ENCODE measurements at regions not wholly inside any gene's neighbourhood (a gene's known extent, or its start where the extent isn't known, plus 50 kb on each side); places are given as distances from the start of the nearest gene placed in this dataset.
"Not testable (repeated sequence)": the region's sequence is repeated elsewhere in the genome, so short reads cannot be mapped to it uniquely, and the experiment has no call there.

DNA sequence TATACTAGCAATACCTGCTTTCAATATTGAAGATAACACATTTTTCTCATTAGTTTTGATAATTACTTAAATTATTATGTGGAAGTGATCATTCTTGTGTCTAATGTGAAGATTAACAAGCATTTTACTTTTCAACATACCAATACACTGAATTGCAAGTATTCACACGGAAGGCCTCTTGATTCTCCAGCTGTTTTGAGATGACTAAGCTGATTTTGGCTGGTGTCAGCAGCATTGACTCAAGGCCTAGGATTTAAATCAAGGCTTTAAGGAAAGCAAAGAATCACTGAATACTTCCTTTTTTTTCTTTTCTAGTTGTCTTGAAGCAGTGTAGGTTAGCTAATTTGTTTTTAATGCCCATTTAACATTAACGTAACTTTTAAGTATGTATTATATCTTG is 373.7 kb downstream of the SRGAP2C start:
- DNase-seq (no peak), ATAC-seq (peak; percentile 58)
- no peaks in the 10 kb centered on the region for H3K27me3 ChIP-seq
- intact Hi-C loops (cut with DNase I) = no loop called here
- H3K9me3 ChIP-seq = no peaks in the 10 kb centered on the region
- peak overlapping the region in 1 of 2 donors; percentile 18 for H3K27ac ChIP-seq
- H3K36me3 ChIP-seq = no peaks in the 10 kb centered on the region
- no peaks in the 10 kb centered on the region for H3K4me1 ChIP-seq
- H3K4me3 ChIP-seq = no peak overlapping the region
- TF ChIP-seq, protein P1, sequence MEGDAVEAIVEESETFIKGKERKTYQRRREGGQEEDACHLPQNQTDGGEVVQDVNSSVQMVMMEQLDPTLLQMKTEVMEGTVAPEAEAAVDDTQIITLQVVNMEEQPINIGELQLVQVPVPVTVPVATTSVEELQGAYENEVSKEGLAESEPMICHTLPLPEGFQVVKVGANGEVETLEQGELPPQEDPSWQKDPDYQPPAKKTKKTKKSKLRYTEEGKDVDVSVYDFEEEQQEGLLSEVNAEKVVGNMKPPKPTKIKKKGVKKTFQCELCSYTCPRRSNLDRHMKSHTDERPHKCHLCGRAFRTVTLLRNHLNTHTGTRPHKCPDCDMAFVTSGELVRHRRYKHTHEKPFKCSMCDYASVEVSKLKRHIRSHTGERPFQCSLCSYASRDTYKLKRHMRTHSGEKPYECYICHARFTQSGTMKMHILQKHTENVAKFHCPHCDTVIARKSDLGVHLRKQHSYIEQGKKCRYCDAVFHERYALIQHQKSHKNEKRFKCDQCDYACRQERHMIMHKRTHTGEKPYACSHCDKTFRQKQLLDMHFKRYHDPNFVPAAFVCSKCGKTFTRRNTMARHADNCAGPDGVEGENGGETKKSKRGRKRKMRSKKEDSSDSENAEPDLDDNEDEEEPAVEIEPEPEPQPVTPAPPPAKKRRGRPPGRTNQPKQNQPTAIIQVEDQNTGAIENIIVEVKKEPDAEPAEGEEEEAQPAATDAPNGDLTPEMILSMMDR (IDR thresholded peaks at IDR 0.05) = no peak

DNA sequence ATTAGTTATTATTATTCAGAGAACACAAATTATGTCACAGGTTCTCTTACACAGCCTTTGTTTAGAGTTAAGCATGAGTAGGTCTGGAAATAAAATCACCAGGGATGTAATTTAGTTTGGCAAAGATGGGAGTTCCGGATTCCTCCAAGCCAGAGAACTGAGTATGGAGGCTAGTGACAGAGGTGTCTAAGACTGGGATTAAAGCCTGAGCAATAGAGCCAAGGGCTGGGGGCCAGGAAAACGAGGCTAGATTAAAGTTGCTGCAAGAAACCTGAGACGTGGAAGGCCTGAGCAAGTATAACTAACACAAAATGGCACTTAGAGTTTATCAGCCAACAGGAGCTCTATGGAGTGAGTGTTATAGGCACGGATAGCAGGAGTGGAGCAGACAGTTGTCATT is 381.6 kb downstream of the SRGAP2C start:
- TF ChIP-seq, protein P1 (IDR thresholded peaks at IDR 0.05) = no peak
- no peaks in the 10 kb centered on the region for H3K9me3 ChIP-seq
- no peaks in the 10 kb centered on the region for H3K27me3 ChIP-seq
- no peak overlapping the region for H3K27ac ChIP-seq
- no peak overlapping the region for H3K4me3 ChIP-seq
- H3K4me1 ChIP-seq = no peaks in the 10 kb centered on the region
- ATAC-seq (no peak), DNase-seq (no peak)
- no peaks in the 10 kb centered on the region for H3K36me3 ChIP-seq
- intact Hi-C loops (cut with DNase I) = no loop called here

DNA sequence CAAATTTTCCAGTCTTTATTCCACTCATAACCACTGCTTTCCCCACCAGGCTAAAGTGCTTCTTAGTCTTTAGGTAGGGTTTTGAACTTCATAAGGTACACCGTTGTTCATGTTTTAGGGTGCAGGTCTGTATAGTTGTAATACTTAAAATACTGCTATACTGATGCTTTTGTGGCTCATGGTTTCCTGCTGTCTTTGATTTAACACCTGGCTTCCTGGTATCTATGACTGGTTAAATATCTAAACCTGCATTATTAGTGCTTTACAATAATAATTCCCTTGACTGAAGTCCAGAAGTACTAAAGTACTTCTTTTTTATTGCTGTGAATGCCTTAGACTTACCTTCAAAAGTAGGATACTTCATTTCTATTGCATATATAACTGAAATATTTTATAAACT is 384.7 kb downstream of the SRGAP2C start:
- Histone ChIP-seq H3K4me3 (no peak overlapping the region), H3K9me3 (peaks cover 0 to 2% of the 10 kb centered on the region in 2 donors), H3K27me3 (no peaks in the 10 kb centered on the region), H3K36me3 (no peaks in the 10 kb centered on the region), H3K27ac (no peak overlapping the region), H3K4me1 (no peaks in the 10 kb centered on the region)
- intact Hi-C loops (cut with DNase I) = no loop called here
- no peak for DNase-seq
- ATAC-seq = no peak
- TF ChIP-seq, protein P1 (IDR thresholded peaks at IDR 0.05) = no peak

DNA sequence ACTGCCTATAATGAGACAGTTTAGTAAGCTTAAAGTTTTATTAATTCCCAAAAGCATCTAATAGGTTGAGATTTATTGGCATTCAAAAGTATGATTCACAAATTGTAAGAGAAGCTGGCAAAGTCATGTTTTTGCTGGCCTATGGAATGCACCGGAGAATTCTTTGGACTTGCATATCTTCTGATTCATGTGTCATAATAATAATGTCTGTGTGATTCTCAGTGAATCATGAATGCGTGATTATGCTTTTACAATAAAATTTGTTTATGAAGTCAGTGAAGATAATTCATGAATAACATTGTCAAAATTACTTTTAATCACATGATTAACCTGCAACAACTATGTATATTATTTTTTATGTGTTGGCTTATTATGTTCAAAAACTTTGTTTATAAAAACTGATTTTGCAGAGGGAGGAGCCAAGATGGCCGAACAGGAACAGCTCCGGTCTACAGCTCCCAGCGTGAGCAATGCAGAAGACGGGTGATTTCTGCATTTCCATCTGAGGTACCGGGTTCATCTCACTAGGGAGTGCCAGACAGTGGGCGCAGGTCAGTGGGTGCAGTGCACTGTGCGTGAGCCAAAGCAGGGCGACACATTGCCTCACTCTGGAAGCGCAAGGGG is 389.2 kb downstream of the SRGAP2C start:
- H3K36me3 ChIP-seq; ATAC-seq; H3K27me3 ChIP-seq; H3K4me1 ChIP-seq; H3K27ac ChIP-seq; intact Hi-C loops (cut with DNase I); H3K4me3 ChIP-seq: not testable (repeated sequence)
- DNase-seq = peak in 1 of 4 donors; percentile 40
- peaks cover 0 to 11% of the 10 kb centered on the region in 2 donors for H3K9me3 ChIP-seq

DNA sequence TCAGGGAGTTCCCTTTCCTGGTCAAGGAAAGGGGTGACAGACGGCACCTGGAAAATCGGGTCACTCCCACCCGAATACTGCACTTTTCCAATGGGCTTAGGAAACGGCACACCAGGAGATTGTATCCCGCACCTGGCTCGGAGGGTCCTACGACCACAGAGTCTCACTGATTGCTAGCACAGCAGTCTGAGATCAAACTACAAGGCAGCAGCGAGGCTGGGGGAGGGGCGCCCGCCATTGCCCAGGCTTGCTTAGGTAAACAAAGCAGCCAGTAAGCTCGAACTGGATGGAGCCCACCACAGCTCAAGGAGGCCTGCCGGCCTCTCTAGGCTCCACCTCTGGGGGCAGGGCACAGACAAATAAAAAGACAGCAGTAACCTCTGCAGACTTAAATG is 389.7 kb downstream of the SRGAP2C start:
- intact Hi-C loops (cut with DNase I) = not testable (repeated sequence)

DNA sequence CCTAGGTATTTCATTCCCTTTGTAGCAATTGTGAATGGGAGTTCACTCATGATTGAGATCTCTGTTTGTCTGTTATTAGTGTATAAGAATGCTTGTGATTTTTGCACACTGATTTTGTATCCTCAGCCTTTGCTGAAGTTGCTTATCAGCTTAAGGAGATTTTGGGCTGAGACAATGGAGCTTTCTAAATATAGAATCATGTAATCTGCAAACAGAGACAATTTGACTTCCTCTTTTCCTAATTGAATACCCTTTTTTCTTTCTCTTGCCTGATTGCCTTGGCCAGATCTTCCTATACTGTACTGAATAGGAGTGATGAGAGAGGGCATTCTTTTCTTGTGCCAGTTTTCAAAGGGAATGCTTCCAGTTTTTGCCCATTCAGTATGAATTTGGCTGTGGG is 398.1 kb downstream of the SRGAP2C start:
- H3K27me3 ChIP-seq; intact Hi-C loops (cut with DNase I); DNase-seq; H3K4me1 ChIP-seq; H3K4me3 ChIP-seq; H3K27ac ChIP-seq; H3K36me3 ChIP-seq; ATAC-seq: not testable (repeated sequence)
- H3K9me3 ChIP-seq = peaks cover 0 to 30% of the 10 kb centered on the region in 2 donors

More for the DNA sequence above, 389.7 kb downstream of the SRGAP2C start:
- not testable (repeated sequence) for H3K4me3 ChIP-seq, DNase-seq, H3K27me3 ChIP-seq, H3K36me3 ChIP-seq, ATAC-seq, H3K4me1 ChIP-seq, H3K27ac ChIP-seq
- H3K9me3 ChIP-seq = peaks cover 0 to 12% of the 10 kb centered on the region in 2 donors
